ENCODE measurements at regions not wholly inside any gene's neighbourhood (a gene's known extent, or its start where the extent isn't known, plus 50 kb on each side); places are given as distances from the start of the nearest gene placed in this dataset.

DNA sequence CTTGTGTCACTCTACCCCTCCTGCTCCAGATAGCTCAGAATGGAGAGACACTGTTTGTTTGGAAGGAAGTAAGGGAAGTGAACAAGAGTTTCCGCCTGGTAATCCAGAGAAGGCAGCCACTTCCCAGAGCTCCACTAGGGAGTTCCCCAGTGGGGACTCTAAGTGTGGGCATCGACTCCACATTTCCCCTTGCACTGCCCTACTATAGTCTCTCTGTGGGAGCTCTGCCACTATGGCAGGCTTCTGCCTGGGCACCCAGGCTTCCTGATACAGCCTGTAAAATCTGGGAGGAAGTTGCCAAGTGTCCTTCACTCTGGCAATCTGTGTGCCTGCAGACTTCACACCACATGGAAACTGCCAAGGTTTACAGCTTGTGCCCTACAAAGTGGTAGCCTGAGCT is 245.8 kb upstream of the DMD start:
- no peak for TF ChIP-seq POLR2A (IDR thresholded peaks at IDR 0.05)
- TF ChIP-seq, protein P1, sequence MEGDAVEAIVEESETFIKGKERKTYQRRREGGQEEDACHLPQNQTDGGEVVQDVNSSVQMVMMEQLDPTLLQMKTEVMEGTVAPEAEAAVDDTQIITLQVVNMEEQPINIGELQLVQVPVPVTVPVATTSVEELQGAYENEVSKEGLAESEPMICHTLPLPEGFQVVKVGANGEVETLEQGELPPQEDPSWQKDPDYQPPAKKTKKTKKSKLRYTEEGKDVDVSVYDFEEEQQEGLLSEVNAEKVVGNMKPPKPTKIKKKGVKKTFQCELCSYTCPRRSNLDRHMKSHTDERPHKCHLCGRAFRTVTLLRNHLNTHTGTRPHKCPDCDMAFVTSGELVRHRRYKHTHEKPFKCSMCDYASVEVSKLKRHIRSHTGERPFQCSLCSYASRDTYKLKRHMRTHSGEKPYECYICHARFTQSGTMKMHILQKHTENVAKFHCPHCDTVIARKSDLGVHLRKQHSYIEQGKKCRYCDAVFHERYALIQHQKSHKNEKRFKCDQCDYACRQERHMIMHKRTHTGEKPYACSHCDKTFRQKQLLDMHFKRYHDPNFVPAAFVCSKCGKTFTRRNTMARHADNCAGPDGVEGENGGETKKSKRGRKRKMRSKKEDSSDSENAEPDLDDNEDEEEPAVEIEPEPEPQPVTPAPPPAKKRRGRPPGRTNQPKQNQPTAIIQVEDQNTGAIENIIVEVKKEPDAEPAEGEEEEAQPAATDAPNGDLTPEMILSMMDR (IDR thresholded peaks at IDR 0.05), result no peak
